ENCODE measurements at regions not wholly inside any gene's neighbourhood (a gene's known extent, or its start where the extent isn't known, plus 50 kb on each side); places are given as distances from the start of the nearest gene placed in this dataset.

- no peak for TF ChIP-seq KDM1A (IDR thresholded peaks at IDR 0.05; ENCODE audit: borderline replicate concordance, low read length)
- TF ChIP-seq CTCF (IDR thresholded peaks at IDR 0.05; ENCODE audit: control extremely low read depth in 1 of 3, insufficient read depth in 1 of 3, low read depth in 1 of 3, low read length in 3 of 3), result peak; percentile 64 to 88 (median 64)
- TF ChIP-seq JUND (IDR thresholded peaks at IDR 0.05; ENCODE audit: low read length), result no peak
- TF ChIP-seq POLR2A (IDR thresholded peaks at IDR 0.05; ENCODE audit: control extremely low read depth in 1 of 2, low read depth in 2 of 2, low read length in 2 of 2), result no peak
- no peak for TF ChIP-seq GABPA (IDR thresholded peaks at IDR 0.05; ENCODE audit: borderline replicate concordance, insufficient read depth, low read length)
- TF ChIP-seq BRCA1 (IDR thresholded peaks at IDR 0.05; ENCODE audit: low read depth, low read length), result no peak
- no peak for TF ChIP-seq MAFK (IDR thresholded peaks at IDR 0.05; ENCODE audit: low read depth, low read length)
- no peak for TF ChIP-seq PHF8 (conservative IDR thresholded peaks at IDR 0.05; ENCODE audit: low read depth, low read length)
- TF ChIP-seq EP300 (IDR thresholded peaks at IDR 0.05; ENCODE audit: borderline replicate concordance in 1 of 2, low read depth in 2 of 2, low read length in 2 of 2), result no peak
- no peak for TF ChIP-seq CTBP2 (IDR thresholded peaks at IDR 0.05; ENCODE audit: borderline replicate concordance, insufficient read depth, insufficient read length, low read length)
- TF ChIP-seq EZH2 (IDR thresholded peaks at IDR 0.05; ENCODE audit: low read depth, low read length, severe bottlenecking), result no peak
- TF ChIP-seq TAF1 (IDR thresholded peaks at IDR 0.05; ENCODE audit: low read depth, low read length), result no peak
- TF ChIP-seq USF2 (IDR thresholded peaks at IDR 0.05; ENCODE audit: low read length), result no peak
Observed at GRCh38 chr7:42745357-42746059, 166.4 kb downstream of the C7orf25 start.

Measured in H1 (cell line).